ENCODE measurements at regions not wholly inside any gene's neighbourhood (a gene's known extent, or its start where the extent isn't known, plus 50 kb on each side); places are given as distances from the start of the nearest gene placed in this dataset.

DNA sequence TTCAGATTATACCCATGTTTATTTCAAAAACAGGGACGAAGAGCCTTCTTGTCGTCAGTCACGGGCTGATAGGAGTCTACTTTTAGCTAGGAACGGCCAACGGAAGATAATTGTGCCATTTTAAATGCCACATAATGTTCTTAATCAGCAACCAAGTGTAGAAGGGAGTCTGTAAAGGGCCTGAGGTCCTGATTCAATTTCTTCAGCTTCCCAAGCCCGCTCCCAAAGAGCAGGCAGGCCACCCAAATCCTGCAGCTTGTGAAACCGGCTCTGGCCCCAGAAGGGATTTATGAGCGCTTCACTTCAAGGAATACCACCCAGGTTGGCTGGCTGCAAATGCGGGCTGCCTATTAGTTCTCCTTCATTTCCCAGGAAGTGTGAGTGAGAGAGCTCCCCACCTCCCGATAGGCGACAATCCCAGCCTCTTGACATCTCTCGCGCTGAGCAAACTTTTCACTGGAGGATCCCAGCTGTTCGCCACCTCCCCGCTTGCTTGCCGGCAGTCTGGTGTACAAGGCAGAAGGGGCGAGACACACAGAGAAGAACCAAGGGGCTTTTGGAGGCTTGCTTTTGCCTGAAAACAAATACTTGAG lies 272.9 kb downstream of the CDH20 start:
- no peak for DNase-seq (ENCODE audit: low spot score)
- Histone ChIP-seq H3K36me3 (ENCODE audit: low read depth) (peaks cover 14% of the 10 kb centered on the region), H3K27me3 (ENCODE audit: insufficient read depth, poor library complexity, severe bottlenecking) (no peaks in the 10 kb centered on the region), H3K27ac (ENCODE audit: poor library complexity, severe bottlenecking) (peak overlapping the region; percentile 87), H3K9me3 (ENCODE audit: severe bottlenecking) (peaks cover 4% of the 10 kb centered on the region), H3K4me1 (ENCODE audit: insufficient read depth, poor library complexity, severe bottlenecking) (peaks cover 12% of the 10 kb centered on the region), H3K4me3 (ENCODE audit: severe bottlenecking) (peak overlapping the region; percentile 43)
- TF ChIP-seq, protein P1, sequence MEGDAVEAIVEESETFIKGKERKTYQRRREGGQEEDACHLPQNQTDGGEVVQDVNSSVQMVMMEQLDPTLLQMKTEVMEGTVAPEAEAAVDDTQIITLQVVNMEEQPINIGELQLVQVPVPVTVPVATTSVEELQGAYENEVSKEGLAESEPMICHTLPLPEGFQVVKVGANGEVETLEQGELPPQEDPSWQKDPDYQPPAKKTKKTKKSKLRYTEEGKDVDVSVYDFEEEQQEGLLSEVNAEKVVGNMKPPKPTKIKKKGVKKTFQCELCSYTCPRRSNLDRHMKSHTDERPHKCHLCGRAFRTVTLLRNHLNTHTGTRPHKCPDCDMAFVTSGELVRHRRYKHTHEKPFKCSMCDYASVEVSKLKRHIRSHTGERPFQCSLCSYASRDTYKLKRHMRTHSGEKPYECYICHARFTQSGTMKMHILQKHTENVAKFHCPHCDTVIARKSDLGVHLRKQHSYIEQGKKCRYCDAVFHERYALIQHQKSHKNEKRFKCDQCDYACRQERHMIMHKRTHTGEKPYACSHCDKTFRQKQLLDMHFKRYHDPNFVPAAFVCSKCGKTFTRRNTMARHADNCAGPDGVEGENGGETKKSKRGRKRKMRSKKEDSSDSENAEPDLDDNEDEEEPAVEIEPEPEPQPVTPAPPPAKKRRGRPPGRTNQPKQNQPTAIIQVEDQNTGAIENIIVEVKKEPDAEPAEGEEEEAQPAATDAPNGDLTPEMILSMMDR (IDR thresholded peaks at IDR 0.05; ENCODE audit: poor library complexity, severe bottlenecking): no peak
- peak; percentile 41 for ATAC-seq (ENCODE audit: low read depth)

DNA sequence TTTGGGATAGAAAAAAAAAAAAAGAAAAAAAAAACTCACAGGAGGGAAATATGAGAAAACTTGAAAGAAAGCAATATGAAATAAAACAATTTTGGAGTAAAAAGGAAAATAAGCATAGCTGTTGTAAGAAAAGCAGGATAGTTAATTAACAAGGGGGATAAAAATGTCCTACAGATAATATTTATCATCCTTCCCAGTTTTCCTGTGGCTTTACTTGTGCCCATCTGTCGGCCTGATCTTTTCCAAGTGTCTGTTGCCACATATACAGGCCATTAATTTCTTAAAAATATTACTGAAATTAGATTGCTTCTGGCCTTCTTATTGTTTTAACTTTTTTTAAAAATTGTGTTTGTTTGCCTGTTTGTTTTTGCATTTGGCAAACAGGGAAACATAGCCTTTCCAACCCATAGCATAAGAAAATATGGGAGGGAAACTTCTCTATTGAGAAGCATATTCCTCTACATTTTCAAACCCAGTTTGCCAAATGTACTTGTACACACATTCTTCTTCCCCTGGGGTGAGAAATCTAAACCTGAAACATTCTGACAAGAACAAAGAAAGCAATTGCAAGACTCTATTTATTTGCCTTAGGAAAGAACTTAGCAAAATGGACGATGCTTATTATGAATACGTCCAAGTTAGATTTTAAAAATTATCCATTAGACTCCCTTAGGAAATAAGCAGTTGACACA lies 272.3 kb downstream of the CDH20 start:
- no peak for ATAC-seq (ENCODE audit: low read depth)
- H3K27me3 ChIP-seq (ENCODE audit: insufficient read depth, poor library complexity, severe bottlenecking): no peaks in the 10 kb centered on the region

More for the DNA sequence above, 272.3 kb downstream of the CDH20 start:
- DNase-seq (ENCODE audit: low spot score): no peak
- Histone ChIP-seq H3K27ac (ENCODE audit: poor library complexity, severe bottlenecking) (peak overlapping the region; percentile 87), H3K4me3 (ENCODE audit: severe bottlenecking) (peak overlapping the region; percentile 43), H3K36me3 (ENCODE audit: low read depth) (peaks cover 14% of the 10 kb centered on the region), H3K4me1 (ENCODE audit: insufficient read depth, poor library complexity, severe bottlenecking) (peaks cover 12% of the 10 kb centered on the region), H3K9me3 (ENCODE audit: severe bottlenecking) (peaks cover 4% of the 10 kb centered on the region)
- TF ChIP-seq, protein P1 (IDR thresholded peaks at IDR 0.05; ENCODE audit: poor library complexity, severe bottlenecking): no peak
